SH-SY5Y (cell line): ENCODE measurements at regions not wholly inside any gene's neighbourhood (a gene's known extent, or its start where the extent isn't known, plus 50 kb on each side); places are given as distances from the start of the nearest gene placed in this dataset.

ENCODE experiments used
- GATA2 ChIP-seq: IDR thresholded peaks from 2 replicates; pipeline ENCODE4 v1.6.1; 2011; ENCODE audit warnings: mild to moderate bottlenecking, low read depth, low read length
- GATA3 ChIP-seq: IDR thresholded peaks from 2 replicates; pipeline ENCODE4 v1.6.1; 2011; ENCODE audit warnings: low read depth, mild to moderate bottlenecking, low read length, moderate library complexity

GRCh38 chr3:176950743-176951142 lies 246.5 kb downstream of the TBL1XR1 start:
- TF ChIP-seq GATA3 (no peak), GATA2 (no peak)
